MV-4-11 (cell line): ENCODE measurements at regions not wholly inside any gene's neighbourhood (a gene's known extent, or its start where the extent isn't known, plus 50 kb on each side); places are given as distances from the start of the nearest gene placed in this dataset.

Experiments used
- DNase-seq: peaks from one replicate; lab custom pipeline; 2025; lab: John Stamatoyannopoulos, UW

DNA sequence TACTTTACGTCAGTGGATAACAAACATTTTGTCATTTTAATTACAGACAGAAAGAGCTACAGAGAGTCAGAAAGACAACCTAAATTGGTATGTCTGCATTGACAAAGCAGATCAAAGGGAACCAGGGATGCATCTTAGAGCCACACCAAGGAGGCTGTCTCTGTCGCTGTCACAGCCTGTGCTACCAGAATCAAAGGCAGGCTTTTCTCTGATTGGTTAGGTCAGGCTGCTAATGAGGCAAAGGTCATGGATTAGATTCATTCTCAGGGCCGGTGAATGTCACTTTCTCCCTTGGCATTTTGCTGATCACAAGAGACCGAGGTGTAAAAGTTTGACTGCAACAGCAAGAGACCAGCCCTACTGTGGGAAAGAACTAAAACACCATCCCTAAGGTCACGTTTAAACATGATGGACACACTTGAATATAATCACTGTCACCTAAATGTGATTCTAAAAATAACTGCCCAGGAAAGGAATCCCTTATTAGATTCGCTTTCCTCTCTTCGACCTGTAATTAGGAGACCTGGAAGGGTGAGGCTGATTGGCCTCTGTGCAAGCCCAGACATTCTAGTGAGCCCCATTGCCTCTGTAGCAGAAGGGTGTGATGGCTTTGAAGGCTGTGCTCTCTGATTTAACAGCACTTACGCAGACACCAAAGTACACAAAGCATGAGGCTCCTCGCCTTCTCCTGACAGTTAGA, 314.4 kb upstream of the NBEA start:
- DNase-seq, result no peak

DNA sequence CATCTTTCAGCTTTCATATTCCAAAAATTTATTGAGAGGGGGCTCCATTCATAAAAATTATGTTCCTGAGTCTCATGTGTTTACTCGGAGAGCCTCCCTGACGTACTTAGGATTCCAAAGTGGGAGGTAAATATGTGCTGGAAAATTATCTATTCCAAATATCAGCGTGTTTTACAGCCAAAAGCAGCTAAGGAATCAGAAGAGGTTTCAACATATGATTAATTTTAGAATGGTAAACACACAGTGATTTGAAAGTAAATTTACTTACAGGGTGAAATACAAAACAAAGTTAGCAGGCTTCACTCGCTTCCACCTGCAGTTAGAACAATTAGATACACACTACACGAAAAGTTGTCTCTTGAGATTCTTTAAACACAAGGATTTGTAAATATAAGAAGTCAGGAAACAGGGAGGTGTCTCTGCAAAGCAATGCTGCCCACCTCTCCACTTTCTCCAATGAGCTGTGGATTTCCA, 313.8 kb upstream of the NBEA start:
- no peak for DNase-seq

DNA sequence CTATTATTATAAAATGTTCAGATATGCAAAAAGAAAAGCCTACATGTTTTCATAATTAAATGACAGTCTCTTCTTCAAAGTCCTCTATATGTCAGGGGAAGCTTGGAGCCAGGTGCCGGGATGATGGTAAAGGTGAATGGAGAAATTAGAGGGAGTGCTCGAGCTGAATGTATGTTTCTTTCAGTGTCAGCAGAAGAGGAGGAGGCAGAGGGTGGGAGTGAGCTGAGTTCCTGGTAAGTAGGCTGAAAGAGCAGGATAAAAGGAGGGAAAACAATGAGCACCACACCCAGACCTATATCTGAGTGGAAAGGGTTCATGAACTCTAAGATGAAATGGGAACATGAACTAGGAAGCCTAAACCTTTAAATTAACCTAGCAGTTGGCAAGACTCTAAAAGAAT, 307.6 kb upstream of the NBEA start:
- no peak for DNase-seq

DNA sequence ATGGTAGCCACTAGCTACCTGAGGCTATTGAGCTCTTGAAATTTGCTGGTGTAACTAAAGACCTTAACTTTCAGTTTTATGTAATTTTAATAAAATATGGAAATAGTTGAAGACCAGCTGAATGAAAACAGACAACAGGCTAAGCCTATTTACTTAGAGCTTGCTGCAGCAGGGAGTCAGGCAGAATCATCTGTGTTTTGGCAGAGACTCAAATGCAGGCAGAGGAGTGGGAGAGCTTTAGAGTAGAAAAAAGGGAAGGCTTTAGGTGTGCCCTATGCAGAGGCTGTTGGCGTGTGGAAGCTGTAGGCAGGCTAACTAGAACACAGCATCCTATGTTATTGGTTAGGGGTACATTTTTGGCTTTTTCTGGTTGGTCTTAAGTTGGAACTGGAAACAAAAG, 304.9 kb upstream of the NBEA start:
- DNase-seq, result no peak

DNA sequence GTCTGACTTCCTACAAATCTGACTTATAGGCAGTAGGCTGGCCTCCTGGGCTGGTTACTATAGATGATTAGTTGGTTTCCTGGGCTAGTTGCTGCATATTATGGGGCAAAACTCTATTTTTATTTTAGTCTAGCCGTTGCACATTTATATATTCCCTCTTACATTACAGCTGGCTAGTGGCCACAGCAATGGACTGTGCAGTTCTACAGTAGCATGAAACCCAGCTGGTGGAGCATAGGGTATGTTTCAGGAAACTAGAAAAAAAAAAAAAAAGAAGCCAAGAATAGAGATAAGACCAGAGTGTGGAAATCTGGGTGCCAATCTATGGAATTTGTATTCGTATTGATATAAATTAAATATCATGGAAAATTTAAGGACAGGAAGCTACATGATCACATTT, 304.4 kb upstream of the NBEA start:
- DNase-seq, result no peak

DNA sequence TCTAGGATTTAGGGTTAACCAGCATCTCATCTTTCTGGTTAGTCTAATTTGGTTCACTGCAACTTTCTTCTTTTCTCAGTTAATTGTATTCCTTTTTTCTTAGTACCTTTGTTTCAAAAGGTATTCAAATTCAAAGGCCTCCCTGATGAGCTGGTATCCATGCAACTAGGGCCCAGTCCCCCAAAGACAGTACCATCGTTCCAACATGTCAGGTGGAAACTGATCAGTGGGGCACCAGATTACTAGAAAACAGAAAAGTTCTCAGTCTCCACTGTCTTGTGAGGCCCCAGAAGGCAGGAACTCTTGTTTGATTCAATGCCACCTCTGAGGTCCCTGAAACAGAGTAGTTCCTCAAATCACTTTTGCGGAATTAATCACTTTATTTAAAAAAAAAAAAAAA, 303.2 kb upstream of the NBEA start:
- no peak for DNase-seq

DNA sequence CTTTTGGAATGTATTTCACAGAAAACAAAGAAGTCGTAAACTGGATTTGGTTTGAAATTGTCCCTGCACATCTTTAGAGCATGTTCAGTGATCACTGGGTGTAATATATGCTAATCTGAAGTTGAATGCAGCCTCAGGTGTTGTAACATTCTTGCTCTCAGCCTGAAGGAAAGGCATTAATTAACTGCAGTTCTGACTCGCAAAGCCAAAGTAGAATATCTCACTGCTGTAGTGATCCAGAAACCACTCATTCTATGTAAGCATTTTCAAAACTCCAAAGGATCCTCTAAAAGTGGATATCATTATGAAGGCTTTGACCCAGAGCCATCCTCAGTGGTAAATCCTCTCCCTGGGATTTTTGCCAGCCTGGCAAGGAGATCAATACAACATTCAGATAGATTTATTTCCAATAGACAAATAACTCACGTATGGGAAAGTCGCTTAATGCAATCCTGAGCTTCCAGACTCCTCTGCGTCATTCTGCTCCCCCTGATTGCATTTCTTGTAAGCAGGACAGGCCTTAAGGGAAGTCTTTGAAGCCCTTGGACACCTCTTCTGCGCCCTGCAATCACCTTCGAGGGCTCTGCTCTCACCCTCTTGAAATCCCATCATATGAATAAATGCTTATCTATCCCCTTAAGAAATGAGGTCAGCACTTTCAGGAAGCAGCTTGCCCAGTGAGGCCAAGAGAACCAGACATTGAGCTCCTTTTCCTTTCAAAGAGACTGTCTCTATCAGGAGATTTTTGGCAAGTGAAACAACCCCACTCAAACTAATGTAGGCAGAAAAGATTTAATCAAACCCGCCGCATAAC, 301.7 kb upstream of the NBEA start:
- DNase-seq, result no peak

DNA sequence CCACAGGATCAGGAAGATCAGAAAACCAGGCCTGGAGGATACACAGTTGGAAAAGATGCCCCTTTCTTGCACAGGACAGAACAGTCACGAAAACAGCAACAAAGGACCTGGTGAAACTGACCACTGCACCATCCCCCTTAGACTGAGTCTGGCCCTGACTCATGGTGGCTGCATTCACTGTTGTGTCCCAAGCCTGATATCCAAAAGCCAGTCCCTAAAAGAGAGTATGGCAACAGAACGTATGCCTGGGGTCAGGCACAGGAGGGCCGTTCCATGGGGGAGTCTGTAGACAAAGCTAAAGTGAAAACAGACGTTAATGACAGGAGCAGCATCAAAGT, 301.1 kb upstream of the NBEA start:
- DNase-seq, result no peak

DNA sequence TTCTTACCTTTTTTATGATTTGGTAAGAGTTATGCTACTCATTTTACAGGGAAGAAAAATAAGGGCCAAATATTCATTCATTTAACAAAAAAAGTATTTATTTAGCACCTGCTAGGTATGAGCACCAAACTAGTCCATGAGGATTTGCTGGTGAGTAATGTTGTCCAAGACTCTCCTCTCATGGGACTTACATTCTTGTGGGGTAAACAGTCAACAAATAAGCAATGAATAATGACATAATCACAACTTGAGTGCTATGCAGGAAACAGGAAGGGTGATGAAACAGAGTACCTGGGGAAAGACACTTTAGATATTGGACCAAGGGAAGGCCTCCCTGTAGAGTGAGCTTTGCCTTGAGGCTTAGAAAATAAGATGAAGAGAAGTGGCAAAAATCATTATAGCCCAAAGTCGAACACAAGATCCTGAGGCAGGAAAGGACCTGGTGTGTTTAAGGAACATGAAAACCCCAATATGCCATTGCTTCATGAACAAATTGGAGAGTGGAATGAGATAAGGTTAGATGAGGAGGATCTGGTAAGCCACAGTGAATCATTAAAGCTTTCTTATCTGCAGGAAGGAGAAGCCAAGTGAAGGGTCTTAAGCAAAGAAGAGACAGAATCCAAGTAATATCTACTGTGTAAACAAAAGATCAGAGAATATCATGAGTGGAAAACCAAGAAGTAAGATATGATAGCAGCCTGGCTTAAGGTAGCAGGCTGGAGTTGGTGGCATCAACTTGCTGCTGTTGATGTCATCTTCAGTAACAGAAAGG, 294.5 kb upstream of the NBEA start:
- no peak for DNase-seq

DNA sequence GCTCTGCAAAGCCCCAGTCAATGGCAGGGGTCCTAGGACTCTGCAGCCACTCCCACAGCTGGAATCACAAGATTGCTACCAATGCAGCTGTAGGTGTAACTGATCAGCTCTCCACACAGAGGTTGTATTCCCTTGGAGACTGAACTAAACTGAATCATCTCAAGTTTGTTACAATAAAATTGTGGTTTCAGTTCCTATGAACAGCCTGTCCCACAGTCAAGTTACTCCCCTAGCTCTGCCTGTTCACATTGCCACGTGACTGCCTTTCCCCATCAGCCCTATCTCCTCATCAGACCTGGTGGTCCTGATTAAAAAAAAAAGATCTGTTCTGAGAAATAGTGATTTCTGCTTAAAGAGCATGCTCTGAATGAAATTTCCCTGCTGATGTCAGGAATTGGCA, 287.9 kb upstream of the NBEA start:
- no peak for DNase-seq

DNA sequence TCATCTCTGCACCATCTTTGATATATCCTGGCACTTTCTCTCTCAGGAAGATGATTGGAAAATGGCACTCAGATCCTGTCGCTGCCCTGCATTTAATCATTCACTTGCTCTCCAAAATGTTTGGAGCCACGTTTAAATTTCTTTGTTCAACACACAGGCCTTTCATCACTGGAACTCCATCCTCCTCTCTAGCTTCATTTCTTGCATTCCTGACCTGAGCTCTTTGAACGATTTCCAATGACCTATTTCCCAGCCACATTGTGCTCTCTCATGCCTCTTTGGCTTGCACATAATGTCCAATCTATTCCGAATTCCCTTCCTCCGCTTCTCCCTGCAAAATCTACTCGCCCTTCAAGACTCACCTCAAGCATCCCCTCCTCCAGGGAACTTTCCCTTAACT, 287.4 kb upstream of the NBEA start:
- DNase-seq, result no peak

DNA sequence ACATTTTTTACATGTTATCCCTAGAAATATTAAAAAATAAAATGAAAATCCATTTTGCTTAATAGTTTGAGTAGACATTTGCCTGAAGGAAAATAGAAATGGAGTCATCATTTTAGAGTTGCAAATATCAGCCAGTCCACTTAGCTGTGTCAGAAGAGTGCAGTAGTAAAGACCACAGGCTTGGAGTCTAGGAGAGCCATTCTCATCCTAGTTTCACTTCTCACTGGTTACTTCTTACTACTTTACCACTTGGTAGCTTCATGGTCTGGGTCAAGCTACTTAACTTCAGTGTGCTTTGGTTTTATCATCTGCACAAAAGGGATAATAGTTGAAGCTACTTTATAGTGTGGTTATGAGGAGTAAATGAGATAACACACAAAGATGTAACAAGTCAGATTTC, 286.5 kb upstream of the NBEA start:
- DNase-seq, result peak; percentile 5

DNA sequence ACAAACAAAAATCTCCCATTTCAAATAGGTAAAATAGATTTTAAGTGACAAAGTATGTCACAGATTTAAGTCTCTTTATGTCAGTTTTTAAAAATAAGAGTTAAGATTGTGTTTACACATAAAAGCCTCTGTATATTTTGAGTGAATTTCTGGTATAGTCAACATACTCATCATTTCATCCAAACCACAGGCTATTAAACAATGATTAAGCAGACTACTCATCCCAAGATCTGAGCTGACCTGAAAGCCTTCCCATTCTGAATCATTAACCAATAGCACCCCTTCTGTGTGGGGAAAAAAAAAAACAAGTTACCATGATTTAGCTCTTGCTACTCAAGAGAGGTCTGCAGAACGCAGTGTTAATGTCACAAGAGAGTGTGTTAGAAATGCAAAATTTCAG, 284.4 kb upstream of the NBEA start:
- DNase-seq, result no peak

DNA sequence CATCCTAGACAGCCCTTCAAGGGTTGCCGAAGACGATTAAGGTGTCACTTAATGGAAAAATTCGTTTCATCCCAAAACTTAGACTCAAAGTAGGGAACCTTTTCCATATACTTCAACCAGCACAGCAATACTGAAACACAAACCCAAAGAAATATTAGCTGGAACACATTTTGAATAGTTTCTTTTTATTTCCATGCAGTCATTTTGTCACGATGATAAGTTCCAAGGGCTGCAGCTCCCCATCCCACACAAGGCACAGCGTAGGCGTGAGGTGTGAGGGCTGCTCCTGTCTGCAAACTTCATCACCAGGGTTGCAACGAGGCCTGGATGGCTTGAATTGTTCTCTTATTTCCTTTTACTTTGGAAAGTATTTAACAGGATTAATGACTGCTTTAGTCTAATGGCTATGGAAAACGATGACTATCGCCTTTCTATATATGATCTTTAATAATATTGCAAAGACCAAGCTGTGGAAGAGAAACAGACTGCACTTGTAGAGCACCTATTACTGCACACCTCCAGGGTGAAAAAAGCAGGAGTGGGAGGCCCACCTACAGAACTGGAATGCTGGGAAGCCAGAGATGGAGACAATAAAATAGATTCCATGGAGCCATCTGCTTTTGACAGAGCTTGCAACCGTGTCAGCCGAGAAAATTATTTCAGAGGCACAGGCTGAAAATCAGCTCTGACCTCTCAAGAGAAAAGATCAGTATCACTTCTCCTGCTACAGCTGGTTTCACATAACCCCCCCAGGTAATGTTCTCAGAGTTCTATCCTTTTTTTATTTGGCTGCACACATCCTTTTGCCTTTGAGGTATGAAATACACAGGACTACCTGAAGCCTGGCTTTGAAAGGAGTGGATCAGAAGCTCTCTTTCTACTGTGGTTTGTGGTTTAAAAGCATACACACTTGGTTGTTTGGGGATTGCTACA, 274.5 kb upstream of the NBEA start:
- DNase-seq, result no peak

DNA sequence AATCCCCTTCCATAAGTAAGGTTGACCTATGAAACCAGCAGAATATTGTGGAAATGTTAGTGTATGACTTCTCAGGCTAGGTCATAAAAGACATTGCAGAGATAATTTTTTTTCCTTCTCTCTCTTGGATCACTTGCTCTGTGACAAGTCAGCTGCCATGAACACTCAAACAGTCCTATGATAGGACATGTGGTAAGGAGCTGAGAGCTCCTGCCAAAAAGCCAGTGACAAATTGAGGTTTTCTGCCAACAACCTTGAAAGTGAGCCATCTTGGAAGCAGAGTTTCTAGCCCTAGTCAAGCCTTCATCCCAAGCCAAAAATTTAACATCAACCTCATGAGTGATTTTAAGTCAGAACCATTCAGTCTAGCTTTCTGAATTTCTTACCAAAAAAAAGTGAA, 270.9 kb upstream of the NBEA start:
- no peak for DNase-seq

DNA sequence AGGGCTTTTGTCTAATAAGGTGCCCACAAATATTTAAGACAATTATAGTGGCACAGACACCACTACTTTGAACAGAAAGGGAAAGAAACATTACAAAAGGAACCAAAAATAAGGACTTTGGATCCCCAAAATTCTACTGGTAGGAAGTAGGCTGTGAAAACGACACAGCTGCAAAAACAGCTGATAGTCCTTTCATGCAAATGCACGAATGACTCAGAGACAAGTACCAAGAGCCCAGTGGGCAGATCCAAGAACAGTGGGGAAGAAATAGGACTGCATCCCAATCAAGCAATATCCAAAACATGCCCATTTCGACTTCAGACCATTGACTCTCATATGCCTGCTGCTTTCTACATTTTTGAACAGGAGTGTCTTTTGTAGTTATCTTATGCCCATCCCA, 269.4 kb upstream of the NBEA start:
- DNase-seq, result no peak

DNA sequence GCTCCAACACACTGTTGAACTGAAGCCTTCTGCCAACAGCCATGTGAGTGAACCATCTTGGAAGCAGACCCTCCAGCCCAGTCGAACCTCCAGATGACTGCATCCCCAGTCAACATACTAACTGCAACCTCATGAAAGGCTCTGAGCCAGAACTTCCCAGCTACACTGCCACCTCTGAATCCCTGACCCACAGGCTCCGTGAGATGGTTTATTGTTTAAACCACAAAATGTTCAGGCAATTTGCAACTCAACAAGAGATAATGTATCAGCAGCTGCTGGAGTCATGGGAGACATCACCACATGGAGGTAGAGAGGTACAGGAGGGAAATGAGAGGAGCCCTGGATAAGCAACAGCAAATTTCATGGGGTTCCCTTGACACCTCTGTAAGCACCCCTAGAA, 266.4 kb upstream of the NBEA start:
- no peak for DNase-seq

DNA sequence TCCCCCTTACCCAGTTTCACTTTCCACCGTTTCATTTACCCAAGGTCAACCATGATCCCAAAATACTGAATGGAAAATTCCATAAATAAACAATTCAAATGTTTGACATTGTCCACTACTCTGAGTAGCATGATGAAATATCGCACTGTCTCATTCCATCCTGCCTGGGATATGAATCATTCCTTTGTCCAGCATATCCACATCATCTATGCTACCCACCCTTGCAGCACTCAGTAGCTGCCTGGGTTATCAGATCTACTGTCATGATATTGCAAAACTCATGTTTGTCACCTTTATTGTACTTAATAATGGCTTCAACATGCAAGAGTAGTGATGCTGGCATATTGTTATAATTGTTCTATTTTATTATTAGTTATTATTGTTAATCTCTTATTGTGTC, 263.9 kb upstream of the NBEA start:
- no peak for DNase-seq

DNA sequence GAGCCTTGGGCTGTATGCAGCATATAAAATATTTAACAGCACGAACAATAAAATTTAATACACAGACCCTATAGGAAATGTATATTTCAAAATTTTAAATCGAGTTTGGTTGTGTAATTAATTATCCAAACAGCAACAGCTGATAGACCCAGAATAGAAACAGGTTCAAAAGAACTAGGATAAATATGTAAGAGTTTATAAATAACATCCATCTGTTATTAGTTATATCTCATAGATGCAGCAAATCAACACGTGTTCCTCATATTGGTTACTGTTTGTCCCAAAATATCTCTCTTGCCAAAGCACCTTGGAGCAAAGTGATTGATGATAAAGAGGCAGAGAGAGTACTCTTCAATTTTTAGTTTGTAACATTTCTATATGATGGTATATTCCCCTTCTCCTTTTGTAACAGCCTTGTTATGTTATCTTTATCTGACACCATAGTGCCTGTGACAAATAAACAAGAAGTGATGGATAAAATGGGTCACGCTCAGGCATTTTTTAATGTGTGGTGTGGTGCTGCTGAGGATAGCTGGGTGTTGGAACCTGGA, 260.6 kb upstream of the NBEA start:
- no peak for DNase-seq

DNA sequence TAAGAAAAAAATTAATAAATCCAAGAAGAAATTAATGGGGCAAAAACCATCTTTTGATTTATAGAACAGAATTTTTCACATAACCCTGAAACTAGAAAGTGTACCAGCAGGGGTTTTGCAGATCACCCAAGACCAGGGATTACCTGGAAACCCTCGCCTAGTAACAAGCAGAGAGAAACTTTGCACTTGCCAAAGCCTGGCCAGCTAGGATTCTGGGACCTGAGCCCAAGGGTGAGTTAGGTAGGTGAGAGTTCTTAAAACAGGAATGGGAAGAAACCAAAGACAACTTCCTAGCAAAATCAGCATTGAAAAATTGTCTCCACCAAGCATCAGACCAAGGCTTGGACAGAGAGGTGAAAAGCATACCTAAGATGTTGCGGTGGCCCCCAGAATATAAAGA, 247.0 kb upstream of the NBEA start:
- DNase-seq, result no peak

DNA sequence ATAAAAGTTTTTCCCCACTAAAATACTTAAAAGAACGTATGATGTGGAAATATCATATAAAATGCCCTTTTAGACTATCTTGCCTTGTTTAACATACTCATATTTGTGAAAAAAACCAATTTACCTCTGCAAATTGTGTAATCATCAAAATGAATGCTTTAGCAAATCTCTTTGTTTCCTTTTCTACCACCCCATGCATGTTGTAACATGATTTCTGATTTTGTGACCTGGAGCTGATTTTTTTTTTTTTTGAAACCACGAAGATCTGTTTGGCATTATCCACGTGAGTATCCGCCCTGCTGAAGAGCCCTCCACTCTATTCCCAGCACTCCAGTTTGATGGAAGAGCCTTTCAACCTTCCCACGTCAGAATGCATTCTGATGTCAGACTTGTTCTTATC, 245.8 kb upstream of the NBEA start:
- DNase-seq, result no peak

DNA sequence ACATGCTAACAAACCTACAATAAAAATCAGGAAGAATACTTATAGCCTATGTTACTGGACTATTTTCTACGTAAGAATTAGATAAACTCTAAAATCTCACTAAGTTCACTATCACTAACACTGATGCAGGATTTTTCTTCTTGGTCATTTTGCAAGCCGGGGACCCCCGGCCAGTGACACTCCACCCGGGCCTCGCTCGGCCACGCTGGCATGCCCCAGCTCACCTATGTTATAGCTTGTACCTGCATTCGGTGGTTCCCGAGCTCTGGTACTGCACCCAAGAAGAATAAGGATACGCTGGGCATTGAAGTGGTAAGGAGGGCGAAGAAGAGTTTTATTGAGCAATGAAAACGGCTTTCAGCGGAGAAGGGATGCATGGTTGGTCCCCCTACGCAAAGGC, 245.3 kb upstream of the NBEA start:
- DNase-seq, result no peak
